IMR-90 (cell line): ENCODE measurements at regions not wholly inside any gene's neighbourhood (a gene's known extent, or its start where the extent isn't known, plus 50 kb on each side); places are given as distances from the start of the nearest gene placed in this dataset.

Source experiments
- ATAC-seq: fragments of 200-7000 bp; cut with Tn5 transposase; 2 replicates; pipeline ENCODE4 v1.9.1; 2020; ENCODE audit warnings: low read depth, mild to moderate bottlenecking, moderate library complexity
- BruUV-seq: library from RNA; stranded (reverse); fragments of 400-500 nt; replicated peaks from 2 replicates; lab custom pipeline; 2021; lab: Mats Ljungman, UMichigan
- CTCF ChIA-PET: fragments of 300-600 bp; formaldehyde crosslinking; extraction: SDS; loops from one replicate; lab custom pipeline; 2021; ENCODE audit warnings: antibody characterized with exemption; lab: Yijun Ruan, JAX
- POLR2A ChIA-PET: fragments of 300-600 bp; sonication (Branson Sonifier 250); formaldehyde crosslinking; loops from one replicate; lab custom pipeline; 2022; ENCODE audit warnings: antibody characterized with exemption; ENCODE audit not compliant: unreplicated experiment; lab: Charles Lee
- DNase-seq: peaks from one replicate; pipeline ENCODE4 v3.0.0; 2013
- H2AFZ ChIP-seq: replicated peaks from 2 replicates; pipeline ENCODE3; 2013; ENCODE audit warnings: low read length, mild to moderate bottlenecking; ENCODE audit not compliant: poor library complexity
- H2AK5ac ChIP-seq: 2 replicates; pipeline ENCODE4 v1.6.1; 2013; ENCODE audit warnings: low read depth, low read length, inconsistent platforms
- H2AK9ac ChIP-seq: replicated peaks from 2 replicates; pipeline ENCODE3; 2013; ENCODE audit warnings: mild to moderate bottlenecking, low read depth, low read length, moderate library complexity; ENCODE audit not compliant: poor library complexity
- H2BK120ac ChIP-seq: 2 replicates; pipeline ENCODE4 v1.6.1; 2013; ENCODE audit warnings: low read depth, low read length, inconsistent platforms
- H2BK15ac ChIP-seq: 3 replicates; pipeline ENCODE4 v1.6.1; 2013; ENCODE audit warnings: low read depth, low read length, inconsistent platforms
- H2BK20ac ChIP-seq: 2 replicates; pipeline ENCODE4 v1.6.1; 2013; ENCODE audit warnings: low read depth, mild to moderate bottlenecking, inconsistent platforms, low read length, moderate library complexity
- H2BK5ac ChIP-seq: 2 replicates; pipeline ENCODE4 v1.6.1; 2013; ENCODE audit warnings: mild to moderate bottlenecking, low read depth, low read length, inconsistent platforms; ENCODE audit not compliant: poor library complexity, severe bottlenecking
- H3K14ac ChIP-seq: replicated peaks from 2 replicates; pipeline ENCODE4 v1.6.1; 2013; ENCODE audit warnings: low read depth, low read length, inconsistent platforms
- H3K18ac ChIP-seq: 2 replicates; pipeline ENCODE4 v1.6.1; 2013; ENCODE audit warnings: low read depth, low read length, control low read depth
- H3K23ac ChIP-seq: 2 replicates; pipeline ENCODE4 v1.6.1; 2013; ENCODE audit warnings: low read depth, low read length, inconsistent platforms
- H3K27ac ChIP-seq: 2 replicates; pipeline ENCODE4 v1.5.1; 2013; ENCODE audit warnings: mild to moderate bottlenecking, control low read depth, low read length; ENCODE audit not compliant: insufficient read depth
- H3K27me3 ChIP-seq: 2 replicates; pipeline ENCODE4 v1.6.1; 2013; ENCODE audit warnings: low read length; ENCODE audit not compliant: control insufficient read depth, insufficient read depth
- H3K36me3 ChIP-seq: 2 replicates; pipeline ENCODE4 v1.6.1; 2013; ENCODE audit warnings: low read length, mixed read lengths; ENCODE audit not compliant: control insufficient read depth, insufficient read depth
- H3K4ac ChIP-seq: 2 replicates; pipeline ENCODE4 v1.6.1; 2013; ENCODE audit warnings: low read depth, low read length, inconsistent platforms
- H3K4me1 ChIP-seq: 2 replicates; pipeline ENCODE4 v1.6.1; 2013; ENCODE audit warnings: low read length, mixed read lengths; ENCODE audit not compliant: control insufficient read depth, insufficient read depth
- H3K4me2 ChIP-seq: 2 replicates; pipeline ENCODE4 v1.6.1; 2013; ENCODE audit warnings: low read depth, mild to moderate bottlenecking, control low read depth, low read length, moderate library complexity
- H3K4me3 ChIP-seq: 2 replicates; pipeline ENCODE4 v1.5.1; 2013; ENCODE audit warnings: low read depth, mild to moderate bottlenecking, control low read depth, low read length, moderate library complexity; ENCODE audit not compliant: insufficient read depth
- H3K56ac ChIP-seq: 2 replicates; pipeline ENCODE4 v1.6.1; 2013; ENCODE audit warnings: low read length, inconsistent platforms; ENCODE audit not compliant: insufficient read depth; ENCODE audit errors: extremely low read depth
- H3K79me1 ChIP-seq, 2 experiments: 2 replicates each; pipeline ENCODE4 v1.6.1; 2013; ENCODE audit warnings: low read length in 2 of 2, inconsistent platforms in 1 of 2, low read depth in 1 of 2
- H3K9ac ChIP-seq: 2 replicates; pipeline ENCODE4 v1.6.1; 2013; ENCODE audit warnings: low read depth, low read length, control low read depth
- H3K9me1 ChIP-seq: 2 replicates; pipeline ENCODE4 v1.6.1; 2013; ENCODE audit warnings: low read length, inconsistent platforms; ENCODE audit not compliant: insufficient read depth
- H3K9me3 ChIP-seq: 2 replicates; pipeline ENCODE4 v1.6.1; 2013; ENCODE audit warnings: low read length; ENCODE audit not compliant: control insufficient read depth, insufficient read depth
- H4K20me1 ChIP-seq: 2 replicates; pipeline ENCODE4 v1.6.1; 2013; ENCODE audit warnings: low read length, inconsistent platforms; ENCODE audit not compliant: insufficient read depth
- H4K5ac ChIP-seq: 2 replicates; pipeline ENCODE4 v1.6.1; 2013; ENCODE audit warnings: mild to moderate bottlenecking, low read depth, low read length, control low read depth
- H4K8ac ChIP-seq, 2 experiments: 2 replicates each; pipeline ENCODE4 v1.6.1; 2013; ENCODE audit warnings: low read depth in 2 of 2, low read length in 2 of 2, control low read depth in 1 of 2, inconsistent platforms in 1 of 2
- H4K91ac ChIP-seq: 2 replicates; pipeline ENCODE4 v1.6.1; 2013; ENCODE audit warnings: low read depth, low read length, inconsistent platforms; ENCODE audit not compliant: insufficient read depth
- CHD1 ChIP-seq: IDR thresholded peaks from 2 replicates; pipeline ENCODE4 v1.6.1; 2012; ENCODE audit warnings: low read depth, low read length, improper control_type of control experiment
- POLR2A ChIP-seq: IDR thresholded peaks from 2 replicates; pipeline ENCODE4 v1.6.1; 2012; ENCODE audit warnings: mild to moderate bottlenecking, low read depth, low read length
- whole genome bisulfite sequencing, 2 experiments: methylation state at CpG; one replicate each; pipeline versions ENCODE4 v1.1.5 to v1.1.7; 2013; ENCODE audit warnings: missing lambda C conversion rate in 2 of 2; ENCODE audit not compliant: insufficient read length in 1 of 2; ENCODE audit errors: extremely low coverage in 2 of 2; 5-methylcytosine and 5-hydroxymethylcytosine counted together
- dilution Hi-C: fragments of 300-500 bp; cut with HindIII; formaldehyde crosslinking; loops from one replicate; pipeline ENCODE4 v1.14.3; 2018; ENCODE audit warnings: low sequenced_read_pairs; ENCODE audit not compliant: unreplicated experiment
- in situ Hi-C: fragments of 300-500 bp; cut with MboI; formaldehyde crosslinking; loops from 3 replicates; pipeline ENCODE4 v1.14.3; 2019; ENCODE audit warnings: low sequenced_read_pairs, inconsistent platforms, mixed read lengths
- intact Hi-C: fragments of 100-400 bp; cut with micrococcal nuclease; formaldehyde crosslinking; loops from 2 replicates; pipeline ENCODE4 v1.10.0; 2022

DNA sequence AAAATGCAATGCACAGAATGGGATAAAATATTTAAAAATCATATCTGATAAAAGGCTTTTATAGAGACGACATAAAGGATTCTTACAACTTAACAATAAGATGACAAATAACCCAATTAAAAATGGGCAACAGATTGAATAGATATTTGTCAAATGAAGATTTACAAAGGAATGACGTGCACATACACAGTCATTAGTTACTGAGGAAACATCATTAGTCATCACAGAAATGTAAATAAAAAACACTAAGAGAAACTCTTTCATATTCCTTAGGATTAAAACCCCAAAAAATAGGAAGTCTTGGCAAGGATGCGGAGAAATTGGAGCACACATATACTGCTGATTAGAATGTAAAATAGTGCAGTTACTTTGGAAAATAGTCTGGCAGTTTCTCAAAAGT is 1886.0 kb upstream of the CDH6 start:
- H3K27ac ChIP-seq, result no peak overlapping the region
- no CpG with 5 or more reads among the region's 3 CpGs for WGBS, 2 experiments
- H2BK20ac ChIP-seq, result no peak overlapping the region
- no peaks in the 10 kb centered on the region for H3K4me1 ChIP-seq
- no peak overlapping the region for H2BK120ac ChIP-seq
- H3K9me1 ChIP-seq, result no peaks in the 10 kb centered on the region
- H4K5ac ChIP-seq, result no peak overlapping the region
- no peak overlapping the region for H4K8ac ChIP-seq
- CTCF ChIA-PET, result no interaction called here
- H3K27me3 ChIP-seq, result no peaks in the 10 kb centered on the region
- H3K4me3 ChIP-seq, result no peak overlapping the region
- H3K18ac ChIP-seq, result no peak overlapping the region
- intact Hi-C loops (no loop called here), in situ Hi-C loops (no loop called here), dilution Hi-C loops (no loop called here)
- H3K9ac ChIP-seq, result no peak overlapping the region
- H3K36me3 ChIP-seq, result no peaks in the 10 kb centered on the region
- no peak overlapping the region for H2AK9ac ChIP-seq
- no peaks in the 10 kb centered on the region for H4K20me1 ChIP-seq
- no peak overlapping the region for H3K56ac ChIP-seq
- H4K91ac ChIP-seq, result no peak overlapping the region
- peaks cover 3% of the 10 kb centered on the region for H3K9me3 ChIP-seq
- H3K4me2 ChIP-seq, result no peak overlapping the region
- H2BK5ac ChIP-seq, result no peak overlapping the region
- POLR2A ChIA-PET, result no interaction called here
- TF ChIP-seq CHD1 (no peak), POLR2A (no peak)
- H3K23ac ChIP-seq, result no peak overlapping the region
- no peak overlapping the region for H2AFZ ChIP-seq
- no peaks in the 10 kb centered on the region for H3K79me1 ChIP-seq
- no peak overlapping the region for H2AK5ac ChIP-seq
- BruUV-seq, result no TSS peak
- no peak overlapping the region for H3K4ac ChIP-seq
- DNase-seq (no peak), ATAC-seq (no peak)
- H3K14ac ChIP-seq, result no peak overlapping the region
- H2BK15ac ChIP-seq, result no peak overlapping the region
